ENCODE measurements at regions not wholly inside any gene's neighbourhood (a gene's known extent, or its start where the extent isn't known, plus 50 kb on each side); places are given as distances from the start of the nearest gene placed in this dataset.

DNA sequence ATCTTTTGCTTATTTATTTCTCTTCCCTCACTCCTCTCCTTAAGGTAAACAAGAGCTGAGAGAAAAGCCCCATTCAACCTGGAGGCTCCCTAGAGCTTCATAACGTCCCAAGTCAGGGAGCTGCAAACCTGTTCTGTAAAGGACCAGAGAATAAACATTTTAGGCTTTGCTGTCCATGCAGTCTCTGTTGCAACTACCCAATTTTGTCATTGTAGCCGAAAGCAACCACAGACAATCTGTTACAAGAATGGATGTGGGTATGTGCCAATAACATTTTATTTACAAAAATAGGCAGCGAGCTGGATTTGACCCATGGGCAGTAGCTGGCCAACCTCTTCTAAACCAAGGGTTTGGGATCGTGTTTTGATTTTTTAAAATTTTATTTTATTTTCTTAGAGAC, 71.3 kb upstream of the TBL1X start:
- DNase-seq (ENCODE audit: low spot score) (no peak), ATAC-seq (no peak)
- Histone ChIP-seq H3K4me2 (no peak overlapping the region), H3K4me3 (no peak overlapping the region), H3K79me2 (replicated peaks; ENCODE audit: insufficient read depth) (no peaks in the 10 kb centered on the region), H3F3A (replicated peaks; ENCODE audit: low read depth) (no peaks in the 10 kb centered on the region), H3K4me1 (ENCODE audit: insufficient read depth) (no peaks in the 10 kb centered on the region), H3K27me3 (ENCODE audit: insufficient read depth) (no peaks in the 10 kb centered on the region), H4K20me1 (replicated peaks; ENCODE audit: insufficient read depth) (no peaks in the 10 kb centered on the region), H3K27ac (ENCODE audit: low read depth) (no peak overlapping the region), H3K36me3 (ENCODE audit: insufficient read depth) (no peaks in the 10 kb centered on the region), H2AFZ (no peak overlapping the region), H3K9me2 (ENCODE audit: insufficient read depth) (no peaks in the 10 kb centered on the region)
- Mint-ChIP-seq H3K4me3 (no peak overlapping the region), H3K9me3 (no peaks in the 10 kb centered on the region; the same call in 2 of the 3 replicates), H3K36me3 (ENCODE audit: low read depth) (no peaks in the 10 kb centered on the region), H3K4me1 (no peaks in the 10 kb centered on the region), H3K27me3 (ENCODE audit: insufficient read depth, low read depth, poor library complexity) (no peaks in the 10 kb centered on the region), H3K27ac (no peak overlapping the region)
- no peak for TF ChIP-seq ZNF114 (CRISPR knock-in tag; IDR thresholded peaks at IDR 0.05)
- no peak for TF ChIP-seq JUNB (IDR thresholded peaks at IDR 0.05; ENCODE audit: unreplicated experiment)
- TF ChIP-seq, protein P1, sequence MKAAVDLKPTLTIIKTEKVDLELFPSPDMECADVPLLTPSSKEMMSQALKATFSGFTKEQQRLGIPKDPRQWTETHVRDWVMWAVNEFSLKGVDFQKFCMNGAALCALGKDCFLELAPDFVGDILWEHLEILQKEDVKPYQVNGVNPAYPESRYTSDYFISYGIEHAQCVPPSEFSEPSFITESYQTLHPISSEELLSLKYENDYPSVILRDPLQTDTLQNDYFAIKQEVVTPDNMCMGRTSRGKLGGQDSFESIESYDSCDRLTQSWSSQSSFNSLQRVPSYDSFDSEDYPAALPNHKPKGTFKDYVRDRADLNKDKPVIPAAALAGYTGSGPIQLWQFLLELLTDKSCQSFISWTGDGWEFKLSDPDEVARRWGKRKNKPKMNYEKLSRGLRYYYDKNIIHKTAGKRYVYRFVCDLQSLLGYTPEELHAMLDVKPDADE (IDR thresholded peaks at IDR 0.05): no peak
- TF ChIP-seq STAT1 (IDR thresholded peaks at IDR 0.05; ENCODE audit: unreplicated experiment): no peak
- no peak for TF ChIP-seq ZNF331 (CRISPR knock-in tag; IDR thresholded peaks at IDR 0.05; ENCODE audit: low read depth)
- TF ChIP-seq, protein P2, sequence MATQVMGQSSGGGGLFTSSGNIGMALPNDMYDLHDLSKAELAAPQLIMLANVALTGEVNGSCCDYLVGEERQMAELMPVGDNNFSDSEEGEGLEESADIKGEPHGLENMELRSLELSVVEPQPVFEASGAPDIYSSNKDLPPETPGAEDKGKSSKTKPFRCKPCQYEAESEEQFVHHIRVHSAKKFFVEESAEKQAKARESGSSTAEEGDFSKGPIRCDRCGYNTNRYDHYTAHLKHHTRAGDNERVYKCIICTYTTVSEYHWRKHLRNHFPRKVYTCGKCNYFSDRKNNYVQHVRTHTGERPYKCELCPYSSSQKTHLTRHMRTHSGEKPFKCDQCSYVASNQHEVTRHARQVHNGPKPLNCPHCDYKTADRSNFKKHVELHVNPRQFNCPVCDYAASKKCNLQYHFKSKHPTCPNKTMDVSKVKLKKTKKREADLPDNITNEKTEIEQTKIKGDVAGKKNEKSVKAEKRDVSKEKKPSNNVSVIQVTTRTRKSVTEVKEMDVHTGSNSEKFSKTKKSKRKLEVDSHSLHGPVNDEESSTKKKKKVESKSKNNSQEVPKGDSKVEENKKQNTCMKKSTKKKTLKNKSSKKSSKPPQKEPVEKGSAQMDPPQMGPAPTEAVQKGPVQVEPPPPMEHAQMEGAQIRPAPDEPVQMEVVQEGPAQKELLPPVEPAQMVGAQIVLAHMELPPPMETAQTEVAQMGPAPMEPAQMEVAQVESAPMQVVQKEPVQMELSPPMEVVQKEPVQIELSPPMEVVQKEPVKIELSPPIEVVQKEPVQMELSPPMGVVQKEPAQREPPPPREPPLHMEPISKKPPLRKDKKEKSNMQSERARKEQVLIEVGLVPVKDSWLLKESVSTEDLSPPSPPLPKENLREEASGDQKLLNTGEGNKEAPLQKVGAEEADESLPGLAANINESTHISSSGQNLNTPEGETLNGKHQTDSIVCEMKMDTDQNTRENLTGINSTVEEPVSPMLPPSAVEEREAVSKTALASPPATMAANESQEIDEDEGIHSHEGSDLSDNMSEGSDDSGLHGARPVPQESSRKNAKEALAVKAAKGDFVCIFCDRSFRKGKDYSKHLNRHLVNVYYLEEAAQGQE (IDR thresholded peaks at IDR 0.05; ENCODE audit: unreplicated experiment): no peak
- no peak for TF ChIP-seq POLR2AphosphoS5 (IDR thresholded peaks at IDR 0.05; ENCODE audit: low read depth)
- TF ChIP-seq, protein P3, sequence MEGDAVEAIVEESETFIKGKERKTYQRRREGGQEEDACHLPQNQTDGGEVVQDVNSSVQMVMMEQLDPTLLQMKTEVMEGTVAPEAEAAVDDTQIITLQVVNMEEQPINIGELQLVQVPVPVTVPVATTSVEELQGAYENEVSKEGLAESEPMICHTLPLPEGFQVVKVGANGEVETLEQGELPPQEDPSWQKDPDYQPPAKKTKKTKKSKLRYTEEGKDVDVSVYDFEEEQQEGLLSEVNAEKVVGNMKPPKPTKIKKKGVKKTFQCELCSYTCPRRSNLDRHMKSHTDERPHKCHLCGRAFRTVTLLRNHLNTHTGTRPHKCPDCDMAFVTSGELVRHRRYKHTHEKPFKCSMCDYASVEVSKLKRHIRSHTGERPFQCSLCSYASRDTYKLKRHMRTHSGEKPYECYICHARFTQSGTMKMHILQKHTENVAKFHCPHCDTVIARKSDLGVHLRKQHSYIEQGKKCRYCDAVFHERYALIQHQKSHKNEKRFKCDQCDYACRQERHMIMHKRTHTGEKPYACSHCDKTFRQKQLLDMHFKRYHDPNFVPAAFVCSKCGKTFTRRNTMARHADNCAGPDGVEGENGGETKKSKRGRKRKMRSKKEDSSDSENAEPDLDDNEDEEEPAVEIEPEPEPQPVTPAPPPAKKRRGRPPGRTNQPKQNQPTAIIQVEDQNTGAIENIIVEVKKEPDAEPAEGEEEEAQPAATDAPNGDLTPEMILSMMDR (conservative IDR thresholded peaks at IDR 0.05; ENCODE audit: low read depth in 2 of 2): no peak
- TF ChIP-seq NANOG (IDR thresholded peaks at IDR 0.05; ENCODE audit: borderline replicate concordance): no peak
- no peak for TF ChIP-seq CREB1 (CRISPR knock-in tag; IDR thresholded peaks at IDR 0.05; ENCODE audit: low read depth)
- TF ChIP-seq, protein P4, sequence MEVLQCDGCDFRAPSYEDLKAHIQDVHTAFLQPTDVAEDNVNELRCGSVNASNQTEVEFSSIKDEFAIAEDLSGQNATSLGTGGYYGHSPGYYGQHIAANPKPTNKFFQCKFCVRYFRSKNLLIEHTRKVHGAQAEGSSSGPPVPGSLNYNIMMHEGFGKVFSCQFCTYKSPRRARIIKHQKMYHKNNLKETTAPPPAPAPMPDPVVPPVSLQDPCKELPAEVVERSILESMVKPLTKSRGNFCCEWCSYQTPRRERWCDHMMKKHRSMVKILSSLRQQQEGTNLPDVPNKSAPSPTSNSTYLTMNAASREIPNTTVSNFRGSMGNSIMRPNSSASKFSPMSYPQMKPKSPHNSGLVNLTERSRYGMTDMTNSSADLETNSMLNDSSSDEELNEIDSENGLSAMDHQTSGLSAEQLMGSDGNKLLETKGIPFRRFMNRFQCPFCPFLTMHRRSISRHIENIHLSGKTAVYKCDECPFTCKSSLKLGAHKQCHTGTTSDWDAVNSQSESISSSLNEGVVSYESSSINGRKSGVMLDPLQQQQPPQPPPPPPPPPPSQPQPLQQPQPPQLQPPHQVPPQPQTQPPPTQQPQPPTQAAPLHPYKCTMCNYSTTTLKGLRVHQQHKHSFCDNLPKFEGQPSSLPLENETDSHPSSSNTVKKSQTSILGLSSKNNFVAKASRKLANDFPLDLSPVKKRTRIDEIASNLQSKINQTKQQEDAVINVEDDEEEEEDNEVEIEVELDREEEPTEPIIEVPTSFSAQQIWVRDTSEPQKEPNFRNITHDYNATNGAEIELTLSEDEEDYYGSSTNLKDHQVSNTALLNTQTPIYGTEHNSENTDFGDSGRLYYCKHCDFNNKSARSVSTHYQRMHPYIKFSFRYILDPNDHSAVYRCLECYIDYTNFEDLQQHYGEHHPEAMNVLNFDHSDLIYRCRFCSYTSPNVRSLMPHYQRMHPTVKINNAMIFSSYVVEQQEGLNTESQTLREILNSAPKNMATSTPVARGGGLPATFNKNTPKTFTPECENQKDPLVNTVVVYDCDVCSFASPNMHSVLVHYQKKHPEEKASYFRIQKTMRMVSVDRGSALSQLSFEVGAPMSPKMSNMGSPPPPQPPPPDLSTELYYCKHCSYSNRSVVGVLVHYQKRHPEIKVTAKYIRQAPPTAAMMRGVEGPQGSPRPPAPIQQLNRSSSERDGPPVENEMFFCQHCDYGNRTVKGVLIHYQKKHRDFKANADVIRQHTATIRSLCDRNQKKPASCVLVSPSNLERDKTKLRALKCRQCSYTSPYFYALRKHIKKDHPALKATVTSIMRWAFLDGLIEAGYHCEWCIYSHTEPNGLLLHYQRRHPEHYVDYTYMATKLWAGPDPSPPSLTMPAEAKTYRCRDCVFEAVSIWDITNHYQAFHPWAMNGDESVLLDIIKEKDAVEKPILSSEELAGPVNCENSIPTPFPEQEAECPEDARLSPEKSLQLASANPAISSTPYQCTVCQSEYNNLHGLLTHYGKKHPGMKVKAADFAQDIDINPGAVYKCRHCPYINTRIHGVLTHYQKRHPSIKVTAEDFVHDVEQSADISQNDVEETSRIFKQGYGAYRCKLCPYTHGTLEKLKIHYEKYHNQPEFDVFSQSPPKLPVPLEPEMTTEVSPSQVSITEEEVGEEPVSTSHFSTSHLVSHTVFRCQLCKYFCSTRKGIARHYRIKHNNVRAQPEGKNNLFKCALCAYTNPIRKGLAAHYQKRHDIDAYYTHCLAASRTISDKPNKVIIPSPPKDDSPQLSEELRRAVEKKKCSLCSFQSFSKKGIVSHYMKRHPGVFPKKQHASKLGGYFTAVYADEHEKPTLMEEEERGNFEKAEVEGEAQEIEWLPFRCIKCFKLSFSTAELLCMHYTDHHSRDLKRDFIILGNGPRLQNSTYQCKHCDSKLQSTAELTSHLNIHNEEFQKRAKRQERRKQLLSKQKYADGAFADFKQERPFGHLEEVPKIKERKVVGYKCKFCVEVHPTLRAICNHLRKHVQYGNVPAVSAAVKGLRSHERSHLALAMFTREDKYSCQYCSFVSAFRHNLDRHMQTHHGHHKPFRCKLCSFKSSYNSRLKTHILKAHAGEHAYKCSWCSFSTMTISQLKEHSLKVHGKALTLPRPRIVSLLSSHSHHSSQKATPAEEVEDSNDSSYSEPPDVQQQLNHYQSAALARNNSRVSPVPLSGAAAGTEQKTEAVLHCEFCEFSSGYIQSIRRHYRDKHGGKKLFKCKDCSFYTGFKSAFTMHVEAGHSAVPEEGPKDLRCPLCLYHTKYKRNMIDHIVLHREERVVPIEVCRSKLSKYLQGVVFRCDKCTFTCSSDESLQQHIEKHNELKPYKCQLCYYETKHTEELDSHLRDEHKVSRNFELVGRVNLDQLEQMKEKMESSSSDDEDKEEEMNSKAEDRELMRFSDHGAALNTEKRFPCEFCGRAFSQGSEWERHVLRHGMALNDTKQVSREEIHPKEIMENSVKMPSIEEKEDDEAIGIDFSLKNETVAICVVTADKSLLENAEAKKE (CRISPR knock-in tag; IDR thresholded peaks at IDR 0.05): no peak
- no peak for TF ChIP-seq EZH2 (IDR thresholded peaks at IDR 0.05; ENCODE audit: low read depth, unreplicated experiment)

Measured in GM23338 (cell line).